Cardiac muscle cell (in vitro differentiated cells and primary cell): ENCODE measurements at regions not wholly inside any gene's neighbourhood (a gene's known extent, or its start where the extent isn't known, plus 50 kb on each side); places are given as distances from the start of the nearest gene placed in this dataset.

ENCODE experiments used
- DNase-seq, 2 donors: peaks; one replicate each; pipeline versions ENCODE4 v3.0.0 to v3.0.0-alpha.2; 2010 to 2017; ENCODE audit warnings: low read depth in 1 of 2, low spot score in 1 of 2
- H3K27ac ChIP-seq: fragments of 200-600 bp; sonication (generic); 2 replicates; pipeline ENCODE4 v1.5.1; 2016
- H3K27me3 ChIP-seq: fragments of 200-600 bp; sonication (generic); 2 replicates; pipeline ENCODE4 v1.6.0; 2016; ENCODE audit warnings: control low read depth
- H3K36me3 ChIP-seq: fragments of 200-600 bp; sonication (generic); 2 replicates; pipeline ENCODE4 v1.5.1; 2016; ENCODE audit warnings: control low read depth
- H3K4me1 ChIP-seq: fragments of 200-600 bp; sonication (generic); 2 replicates; pipeline ENCODE4 v1.8.1; 2017; ENCODE audit warnings: low read depth, mild to moderate bottlenecking, mixed run types
- H3K4me3 ChIP-seq: fragments of 200-600 bp; sonication (generic); 2 replicates; pipeline ENCODE4 v1.5.1; 2016; ENCODE audit warnings: mild to moderate bottlenecking
- H3K9me3 ChIP-seq: fragments of 200-600 bp; sonication (generic); 2 replicates; pipeline ENCODE4 v1.5.1; 2017; ENCODE audit warnings: low read depth, mild to moderate bottlenecking, control low read depth
- CTCF ChIP-seq: IDR thresholded peaks from 2 replicates; pipeline ENCODE4 v1.5.1; 2012; ENCODE audit warnings: low read depth, mild to moderate bottlenecking, low read length

- DNase-seq: no peak
- Histone ChIP-seq H3K27me3 (no peaks in the 10 kb centered on the region), H3K4me3 (no peak overlapping the region), H3K36me3 (no peaks in the 10 kb centered on the region), H3K4me1 (no peaks in the 10 kb centered on the region), H3K27ac (no peak overlapping the region), H3K9me3 (no peaks in the 10 kb centered on the region)
- TF ChIP-seq CTCF: no peak
These were observed 505.4 kb upstream of the MYT1L start for GRCh38 chr2:2836343-2837070.

- H3K4me1 ChIP-seq: no peaks in the 10 kb centered on the region
- H3K27me3 ChIP-seq: no peaks in the 10 kb centered on the region
- no peak overlapping the region for H3K27ac ChIP-seq
- no peak for TF ChIP-seq CTCF
- no peak for DNase-seq
- no peaks in the 10 kb centered on the region for H3K36me3 ChIP-seq
- no peak overlapping the region for H3K4me3 ChIP-seq
- H3K9me3 ChIP-seq: no peaks in the 10 kb centered on the region
These were observed 503.6 kb upstream of the MYT1L start for GRCh38 chr2:2834516-2835254.

GRCh38 chr2:2834105-2834504 is 503.0 kb upstream of the MYT1L start:
- H3K36me3 ChIP-seq: no peaks in the 10 kb centered on the region
- no peak for DNase-seq
- no peaks in the 10 kb centered on the region for H3K4me1 ChIP-seq
- TF ChIP-seq CTCF: no peak
- no peaks in the 10 kb centered on the region for H3K9me3 ChIP-seq
- H3K27me3 ChIP-seq: no peaks in the 10 kb centered on the region
- no peak overlapping the region for H3K4me3 ChIP-seq
- H3K27ac ChIP-seq: no peak overlapping the region

GRCh38 chr2:2832657-2833056 is 501.6 kb upstream of the MYT1L start:
- Histone ChIP-seq H3K4me1 (no peaks in the 10 kb centered on the region), H3K9me3 (no peaks in the 10 kb centered on the region), H3K36me3 (no peaks in the 10 kb centered on the region), H3K27ac (no peak overlapping the region), H3K27me3 (no peaks in the 10 kb centered on the region), H3K4me3 (no peak overlapping the region)
- no peak for TF ChIP-seq CTCF
- no peak for DNase-seq

GRCh38 chr2:2831633-2832032 is 500.6 kb upstream of the MYT1L start:
- Histone ChIP-seq H3K27ac (no peak overlapping the region), H3K9me3 (no peaks in the 10 kb centered on the region), H3K4me1 (no peaks in the 10 kb centered on the region), H3K27me3 (no peaks in the 10 kb centered on the region), H3K36me3 (no peaks in the 10 kb centered on the region), H3K4me3 (no peak overlapping the region)
- no peak for TF ChIP-seq CTCF
- DNase-seq: peak in 1 of 2 donors; percentile 14
